ENCODE measurements at regions not wholly inside any gene's neighbourhood (a gene's known extent, or its start where the extent isn't known, plus 50 kb on each side); places are given as distances from the start of the nearest gene placed in this dataset.
"Not testable (repeated sequence)": the region's sequence is repeated elsewhere in the genome, so short reads cannot be mapped to it uniquely, and the experiment has no call there.

- TF ChIP-seq, protein P1, sequence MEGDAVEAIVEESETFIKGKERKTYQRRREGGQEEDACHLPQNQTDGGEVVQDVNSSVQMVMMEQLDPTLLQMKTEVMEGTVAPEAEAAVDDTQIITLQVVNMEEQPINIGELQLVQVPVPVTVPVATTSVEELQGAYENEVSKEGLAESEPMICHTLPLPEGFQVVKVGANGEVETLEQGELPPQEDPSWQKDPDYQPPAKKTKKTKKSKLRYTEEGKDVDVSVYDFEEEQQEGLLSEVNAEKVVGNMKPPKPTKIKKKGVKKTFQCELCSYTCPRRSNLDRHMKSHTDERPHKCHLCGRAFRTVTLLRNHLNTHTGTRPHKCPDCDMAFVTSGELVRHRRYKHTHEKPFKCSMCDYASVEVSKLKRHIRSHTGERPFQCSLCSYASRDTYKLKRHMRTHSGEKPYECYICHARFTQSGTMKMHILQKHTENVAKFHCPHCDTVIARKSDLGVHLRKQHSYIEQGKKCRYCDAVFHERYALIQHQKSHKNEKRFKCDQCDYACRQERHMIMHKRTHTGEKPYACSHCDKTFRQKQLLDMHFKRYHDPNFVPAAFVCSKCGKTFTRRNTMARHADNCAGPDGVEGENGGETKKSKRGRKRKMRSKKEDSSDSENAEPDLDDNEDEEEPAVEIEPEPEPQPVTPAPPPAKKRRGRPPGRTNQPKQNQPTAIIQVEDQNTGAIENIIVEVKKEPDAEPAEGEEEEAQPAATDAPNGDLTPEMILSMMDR (IDR thresholded peaks at IDR 0.05; ENCODE audit: control insufficient read depth, insufficient read depth, low read depth, low read length, missing control alignments) = no peak
- no peak for DNase-seq (ENCODE audit: low read depth)
- H3K4me3 ChIP-seq (ENCODE audit: control insufficient read depth, low read depth, low read length) = no peak overlapping the region
These were observed 64.1 kb upstream of the ADGRE5 start for GRCh38 chr19:14317157-14317556.

DNA sequence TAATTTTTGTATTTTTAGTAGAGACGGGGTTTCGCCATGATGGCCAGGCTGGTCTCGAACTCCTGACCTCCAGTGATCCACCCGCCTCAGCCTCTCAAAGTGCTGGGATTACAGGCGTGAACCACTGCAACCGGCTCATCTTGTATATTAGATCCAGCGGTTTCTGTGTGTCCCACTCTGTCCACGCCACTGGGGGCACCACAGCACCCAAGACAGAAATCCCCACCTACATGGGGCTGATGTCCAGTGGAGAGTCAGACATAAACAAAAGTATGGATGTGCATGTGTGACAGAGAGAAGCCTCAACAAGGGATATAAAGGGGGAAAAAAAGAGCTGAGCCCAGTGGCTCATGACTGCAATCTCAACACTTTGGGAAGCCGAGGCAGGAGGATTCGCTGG lies 65.8 kb upstream of the ADGRE5 start:
- no peak for DNase-seq (ENCODE audit: low read depth)
- TF ChIP-seq, protein P1 (IDR thresholded peaks at IDR 0.05; ENCODE audit: control insufficient read depth, insufficient read depth, low read depth, low read length, missing control alignments) = no peak
- no peak overlapping the region for H3K4me3 ChIP-seq (ENCODE audit: control insufficient read depth, low read depth, low read length)

GRCh38 chr19:14310055-14310454 lies 71.2 kb upstream of the ADGRE5 start:
- no peak overlapping the region for H3K4me3 ChIP-seq (ENCODE audit: control insufficient read depth, low read depth, low read length)
- DNase-seq (ENCODE audit: low read depth) = no peak
- TF ChIP-seq, protein P1 (IDR thresholded peaks at IDR 0.05; ENCODE audit: control insufficient read depth, insufficient read depth, low read depth, low read length, missing control alignments) = no peak

DNA sequence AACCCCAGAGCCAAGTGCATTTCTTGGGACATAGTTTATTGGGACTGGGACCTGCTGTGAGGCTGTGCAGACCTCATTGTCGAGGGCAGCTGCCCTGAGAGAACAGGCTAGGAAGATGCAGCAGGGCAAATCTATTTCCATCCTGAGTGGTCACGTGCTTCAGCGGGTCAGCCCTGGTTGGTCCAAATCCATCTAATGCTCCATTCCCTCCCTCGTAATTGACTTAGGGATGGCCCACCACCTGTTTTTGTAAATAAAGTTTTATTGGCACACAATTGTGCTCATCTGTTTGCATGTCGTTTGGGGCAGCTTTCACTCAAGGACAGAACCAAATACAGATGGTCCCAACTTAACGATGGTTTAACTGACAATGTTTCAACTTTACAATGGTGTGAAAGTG lies 75.5 kb upstream of the ADGRE5 start:
- TF ChIP-seq, protein P1 (IDR thresholded peaks at IDR 0.05; ENCODE audit: control insufficient read depth, insufficient read depth, low read depth, low read length, missing control alignments) = no peak
- no peak overlapping the region for H3K4me3 ChIP-seq (ENCODE audit: control insufficient read depth, low read depth, low read length)
- no peak for DNase-seq (ENCODE audit: low read depth)

DNA sequence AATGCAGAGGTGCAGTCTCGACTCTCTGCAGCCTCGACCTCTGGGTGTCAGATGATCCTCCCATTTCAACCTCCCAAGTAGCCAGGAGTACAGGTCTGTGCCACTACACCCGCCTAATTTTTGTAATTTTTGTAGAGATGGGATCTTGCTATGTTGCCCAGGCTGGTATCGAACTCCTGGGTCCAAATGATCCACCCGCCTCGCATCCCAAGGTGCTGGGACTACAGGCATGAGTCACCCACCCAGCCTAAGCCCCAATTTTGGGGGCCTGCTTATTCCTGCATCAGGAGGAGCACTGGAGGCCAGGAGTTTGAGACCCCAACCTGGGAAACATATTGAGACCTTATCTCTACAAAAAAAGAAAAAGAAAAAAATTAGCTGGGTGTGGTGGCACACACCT lies 80.1 kb upstream of the ADGRE5 start:
- TF ChIP-seq, protein P1 (IDR thresholded peaks at IDR 0.05; ENCODE audit: control insufficient read depth, insufficient read depth, low read depth, low read length, missing control alignments) = no peak
- no peak for DNase-seq (ENCODE audit: low read depth)
- no peak overlapping the region for H3K4me3 ChIP-seq (ENCODE audit: control insufficient read depth, low read depth, low read length)

- no peak for DNase-seq (ENCODE audit: low read depth)
- TF ChIP-seq, protein P1 (IDR thresholded peaks at IDR 0.05; ENCODE audit: control insufficient read depth, insufficient read depth, low read depth, low read length, missing control alignments) = no peak
- H3K4me3 ChIP-seq (ENCODE audit: control insufficient read depth, low read depth, low read length) = no peak overlapping the region
These were observed 80.9 kb upstream of the ADGRE5 start for GRCh38 chr19:14300303-14300702.

DNA sequence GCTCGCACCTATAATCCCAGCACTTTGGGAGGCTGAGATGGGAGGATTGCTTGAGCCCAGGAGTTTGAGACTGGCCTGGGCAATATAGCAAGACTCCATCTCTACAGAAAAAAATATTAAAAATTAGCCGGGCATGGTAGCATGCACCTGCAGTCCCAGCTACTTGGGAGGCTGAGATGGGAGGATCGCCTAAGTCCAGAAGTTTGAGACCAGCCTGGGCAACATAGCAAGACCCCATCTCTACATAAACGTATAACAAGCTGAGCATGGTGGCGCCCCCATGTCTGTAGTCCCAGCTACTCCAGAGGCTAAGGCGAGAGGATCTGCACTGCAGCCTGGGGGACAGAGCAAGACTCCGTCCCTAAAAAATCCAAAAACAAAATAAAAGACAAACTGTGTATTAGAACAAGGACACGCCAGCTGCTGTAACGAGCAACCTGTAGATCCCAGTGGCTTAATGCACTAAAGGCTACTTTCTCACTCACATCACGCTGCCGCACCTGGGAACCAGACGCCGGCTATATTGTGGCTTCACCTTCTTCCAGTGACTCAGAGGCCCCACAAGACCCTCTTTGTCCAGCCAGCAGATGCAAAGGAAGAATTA lies 81.9 kb upstream of the ADGRE5 start:
- DNase-seq (ENCODE audit: low read depth); H3K4me3 ChIP-seq (ENCODE audit: control insufficient read depth, low read depth, low read length): not testable (repeated sequence)

DNA sequence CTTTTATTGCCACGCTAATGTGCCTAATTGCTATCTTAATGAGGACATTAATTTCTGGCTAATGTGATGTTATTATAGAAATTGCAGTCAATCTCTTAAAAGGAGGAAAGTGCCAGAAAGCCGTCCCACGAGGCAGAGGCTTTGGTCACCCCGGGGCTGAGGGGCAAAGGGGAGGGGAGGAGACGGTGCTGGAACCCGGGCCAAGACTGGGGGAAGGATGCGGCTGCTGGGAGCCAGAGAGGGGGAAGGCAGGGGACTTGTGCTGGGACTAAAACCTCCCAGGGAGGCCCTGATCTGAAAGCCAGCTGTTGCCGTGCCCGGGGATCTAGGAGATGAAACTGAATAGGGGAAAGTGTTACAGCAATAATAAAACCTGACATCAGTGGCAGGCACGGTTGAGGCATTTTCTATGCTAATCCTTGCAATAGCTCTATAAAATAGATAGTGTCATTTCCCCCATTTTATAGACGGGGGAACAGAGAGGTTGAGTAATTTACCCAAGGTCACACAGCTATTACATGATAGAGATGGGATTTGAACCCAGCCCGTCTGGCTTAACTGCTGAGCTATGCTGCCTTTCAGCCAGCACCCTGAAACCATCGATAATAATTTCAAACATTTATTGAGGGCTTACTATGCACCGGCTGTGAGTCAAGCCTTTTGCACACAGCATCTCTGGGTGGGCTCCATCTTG lies 83.2 kb upstream of the ADGRE5 start:
- H3K4me3 ChIP-seq (ENCODE audit: control insufficient read depth, low read depth, low read length); DNase-seq (ENCODE audit: low read depth): not testable (repeated sequence)

DNA sequence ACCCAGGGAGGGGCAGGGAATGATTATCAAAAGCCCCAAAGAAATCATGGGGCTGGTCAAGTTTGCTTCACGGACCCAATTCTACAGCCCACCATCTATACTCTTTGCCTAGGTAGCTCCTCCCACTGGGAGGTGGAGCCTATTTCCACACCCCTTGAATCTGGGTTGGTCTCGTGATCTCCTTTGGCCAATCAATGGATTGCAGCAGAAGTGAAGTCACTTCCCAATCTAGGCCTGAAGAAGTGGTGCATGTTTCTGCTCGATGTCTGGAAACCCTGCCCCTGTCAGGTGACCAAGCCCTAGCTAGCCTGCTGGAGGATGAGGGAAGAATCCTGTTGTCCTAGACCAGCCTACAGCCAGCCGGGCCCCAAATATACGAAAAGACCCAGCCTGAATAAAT lies 86.3 kb upstream of the ADGRE5 start:
- H3K4me3 ChIP-seq (ENCODE audit: control insufficient read depth, low read depth, low read length); DNase-seq (ENCODE audit: low read depth): not testable (repeated sequence)

DNA sequence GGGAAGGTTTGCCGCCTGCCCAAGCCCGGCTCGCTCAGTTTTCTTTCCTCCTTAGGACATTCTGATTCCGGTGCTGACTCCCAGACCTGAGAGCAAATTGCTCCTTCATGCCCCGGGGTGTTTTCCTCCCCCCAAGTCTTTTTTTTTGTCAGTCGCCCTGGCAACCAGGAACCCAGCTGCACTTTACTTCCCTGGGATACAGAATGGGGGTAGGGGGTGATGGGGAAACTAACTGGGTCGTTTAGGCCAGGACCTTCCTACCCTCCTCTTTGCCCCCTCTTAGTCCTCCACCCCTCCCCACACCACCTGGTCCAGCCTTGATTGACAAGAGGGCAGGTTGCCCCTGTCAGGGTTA lies 87.5 kb upstream of the ADGRE5 start:
- DNase-seq (ENCODE audit: low read depth); H3K4me3 ChIP-seq (ENCODE audit: control insufficient read depth, low read depth, low read length): not testable (repeated sequence)
